ENCODE measurements at regions not wholly inside any gene's neighbourhood (a gene's known extent, or its start where the extent isn't known, plus 50 kb on each side); places are given as distances from the start of the nearest gene placed in this dataset.
"Not testable (repeated sequence)": the region's sequence is repeated elsewhere in the genome, so short reads cannot be mapped to it uniquely, and the experiment has no call there.

GRCh38 chr13:37510441-37510840, 88.1 kb downstream of the POSTN start:
- H4K5ac ChIP-seq (ENCODE audit: low read length), result no peak overlapping the region
- no peaks in the 10 kb centered on the region for H3K36me3 ChIP-seq (ENCODE audit: control insufficient read depth, insufficient read depth, low read length)
- no peak overlapping the region for H2BK15ac ChIP-seq (replicated peaks; ENCODE audit: low read depth)
- no peak overlapping the region for H3K56ac ChIP-seq (ENCODE audit: low read length)
- no peak overlapping the region for H3K18ac ChIP-seq (ENCODE audit: low read length)
- H3K4me3 ChIP-seq (ENCODE audit: low read length), result no peak overlapping the region
- H3K9ac ChIP-seq (ENCODE audit: low read length), result no peak overlapping the region
- H3K79me1 ChIP-seq (ENCODE audit: low read length), result no peaks in the 10 kb centered on the region
- no peaks in the 10 kb centered on the region for H3K4me1 ChIP-seq (ENCODE audit: control insufficient read depth, low read depth, low read length)
- no peaks in the 10 kb centered on the region for H3K27me3 ChIP-seq (ENCODE audit: insufficient read depth, low read length, poor library complexity)
- no peak overlapping the region for H3K23ac ChIP-seq (ENCODE audit: low read length)
- H3K27ac ChIP-seq (ENCODE audit: low read depth, low read length), result no peak overlapping the region
- no peak overlapping the region for H3K4ac ChIP-seq (ENCODE audit: low read depth, low read length)
- no peak overlapping the region for H4K8ac ChIP-seq (ENCODE audit: low read depth, low read length)
- no peak overlapping the region for H2AK5ac ChIP-seq (ENCODE audit: low read length)
- WGBS (ENCODE audit: extremely low coverage, insufficient coverage, low lambda C conversion rate), result no CpG with 5 or more reads among the region's 1 CpG
- H2BK120ac ChIP-seq (ENCODE audit: low read depth, low read length), result no peak overlapping the region
- H3K4me2 ChIP-seq (ENCODE audit: low read length), result no peak overlapping the region
- no peak for DNase-seq
- H3K79me2 ChIP-seq (ENCODE audit: control insufficient read depth, insufficient read depth, low read length), result no peaks in the 10 kb centered on the region
- no peak overlapping the region for H2BK5ac ChIP-seq (ENCODE audit: low read length)

- no peak overlapping the region for H3K18ac ChIP-seq (ENCODE audit: low read length)
- H3K4ac ChIP-seq (ENCODE audit: low read depth, low read length), result no peak overlapping the region
- no peak overlapping the region for H2BK5ac ChIP-seq (ENCODE audit: low read length)
- no peak overlapping the region for H3K56ac ChIP-seq (ENCODE audit: low read length)
- H2BK120ac ChIP-seq (ENCODE audit: low read depth, low read length), result no peak overlapping the region
- WGBS (ENCODE audit: extremely low coverage, insufficient coverage, low lambda C conversion rate), result no CpG with 5 or more reads among the region's 3 CpGs
- no peaks in the 10 kb centered on the region for H3K36me3 ChIP-seq (ENCODE audit: control insufficient read depth, insufficient read depth, low read length)
- H3K9ac ChIP-seq (ENCODE audit: low read length), result no peak overlapping the region
- no peak overlapping the region for H3K27ac ChIP-seq (ENCODE audit: low read depth, low read length)
- H2BK15ac ChIP-seq (replicated peaks; ENCODE audit: low read depth), result no peak overlapping the region
- no peaks in the 10 kb centered on the region for H3K4me1 ChIP-seq (ENCODE audit: control insufficient read depth, low read depth, low read length)
- no peak overlapping the region for H3K23ac ChIP-seq (ENCODE audit: low read length)
- H3K79me1 ChIP-seq (ENCODE audit: low read length), result no peaks in the 10 kb centered on the region
- no peaks in the 10 kb centered on the region for H3K79me2 ChIP-seq (ENCODE audit: control insufficient read depth, insufficient read depth, low read length)
- H3K4me2 ChIP-seq (ENCODE audit: low read length), result no peak overlapping the region
- no peak overlapping the region for H3K4me3 ChIP-seq (ENCODE audit: low read length)
- DNase-seq, result no peak
- no peak overlapping the region for H4K5ac ChIP-seq (ENCODE audit: low read length)
- H2AK5ac ChIP-seq (ENCODE audit: low read length), result no peak overlapping the region
- no peaks in the 10 kb centered on the region for H3K27me3 ChIP-seq (ENCODE audit: insufficient read depth, low read length, poor library complexity)
- no peak overlapping the region for H4K8ac ChIP-seq (ENCODE audit: low read depth, low read length)
Measured at GRCh38 chr13:37505531-37505930, 93.0 kb downstream of the POSTN start.

GRCh38 chr13:37504251-37504650, 94.3 kb downstream of the POSTN start:
- Histone ChIP-seq H3K27ac (ENCODE audit: low read depth, low read length) (no peak overlapping the region), H2BK120ac (ENCODE audit: low read depth, low read length) (no peak overlapping the region), H3K4me3 (ENCODE audit: low read length) (no peak overlapping the region), H3K9ac (ENCODE audit: low read length) (no peak overlapping the region), H2AK5ac (ENCODE audit: low read length) (no peak overlapping the region), H3K27me3 (ENCODE audit: insufficient read depth, low read length, poor library complexity) (no peaks in the 10 kb centered on the region), H3K4me1 (ENCODE audit: control insufficient read depth, low read depth, low read length) (no peaks in the 10 kb centered on the region), H2BK5ac (ENCODE audit: low read length) (no peak overlapping the region), H4K5ac (ENCODE audit: low read length) (no peak overlapping the region), H3K18ac (ENCODE audit: low read length) (no peak overlapping the region), H3K4ac (ENCODE audit: low read depth, low read length) (no peak overlapping the region), H4K8ac (ENCODE audit: low read depth, low read length) (no peak overlapping the region), H3K4me2 (ENCODE audit: low read length) (no peak overlapping the region), H3K23ac (ENCODE audit: low read length) (no peak overlapping the region), H3K56ac (ENCODE audit: low read length) (no peak overlapping the region), H3K36me3 (ENCODE audit: control insufficient read depth, insufficient read depth, low read length) (no peaks in the 10 kb centered on the region), H3K79me2 (ENCODE audit: control insufficient read depth, insufficient read depth, low read length) (no peaks in the 10 kb centered on the region), H3K79me1 (ENCODE audit: low read length) (no peaks in the 10 kb centered on the region), H2BK15ac (replicated peaks; ENCODE audit: low read depth) (no peak overlapping the region)
- no CpG with 5 or more reads among the region's 1 CpG for WGBS (ENCODE audit: extremely low coverage, insufficient coverage, low lambda C conversion rate)
- DNase-seq, result no peak

DNA sequence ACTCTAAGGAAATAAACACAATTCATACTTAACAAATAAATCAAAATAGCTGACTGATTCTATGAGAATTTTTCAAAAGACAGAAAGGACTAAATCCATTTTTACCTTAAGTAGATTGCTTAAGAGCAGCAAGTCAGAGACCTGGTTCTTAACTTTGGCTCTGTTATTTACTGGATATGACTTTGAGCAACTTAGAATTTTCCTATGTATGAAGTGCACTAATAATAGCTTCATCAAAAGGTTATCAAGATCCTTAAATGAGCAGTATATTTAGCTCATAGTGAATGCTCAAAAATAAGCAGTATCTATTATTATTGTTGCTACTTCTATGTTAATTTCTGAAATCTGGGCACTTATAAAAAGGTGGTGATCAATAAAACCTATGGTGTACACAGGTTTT, 95.3 kb downstream of the POSTN start:
- Histone ChIP-seq H2BK15ac (replicated peaks; ENCODE audit: low read depth) (no peak overlapping the region), H3K4ac (ENCODE audit: low read depth, low read length) (no peak overlapping the region), H2BK5ac (ENCODE audit: low read length) (no peak overlapping the region), H3K23ac (ENCODE audit: low read length) (no peak overlapping the region), H3K27me3 (ENCODE audit: insufficient read depth, low read length, poor library complexity) (no peaks in the 10 kb centered on the region), H4K8ac (ENCODE audit: low read depth, low read length) (no peak overlapping the region), H2BK120ac (ENCODE audit: low read depth, low read length) (no peak overlapping the region), H2AK5ac (ENCODE audit: low read length) (no peak overlapping the region), H3K9ac (ENCODE audit: low read length) (no peak overlapping the region), H3K36me3 (ENCODE audit: control insufficient read depth, insufficient read depth, low read length) (no peaks in the 10 kb centered on the region), H3K4me2 (ENCODE audit: low read length) (no peak overlapping the region), H3K56ac (ENCODE audit: low read length) (no peak overlapping the region), H3K79me1 (ENCODE audit: low read length) (no peaks in the 10 kb centered on the region), H3K79me2 (ENCODE audit: control insufficient read depth, insufficient read depth, low read length) (no peaks in the 10 kb centered on the region), H4K5ac (ENCODE audit: low read length) (no peak overlapping the region), H3K4me3 (ENCODE audit: low read length) (no peak overlapping the region), H3K18ac (ENCODE audit: low read length) (no peak overlapping the region), H3K27ac (ENCODE audit: low read depth, low read length) (no peak overlapping the region), H3K4me1 (ENCODE audit: control insufficient read depth, low read depth, low read length) (no peaks in the 10 kb centered on the region)
- DNase-seq, result no peak

DNA sequence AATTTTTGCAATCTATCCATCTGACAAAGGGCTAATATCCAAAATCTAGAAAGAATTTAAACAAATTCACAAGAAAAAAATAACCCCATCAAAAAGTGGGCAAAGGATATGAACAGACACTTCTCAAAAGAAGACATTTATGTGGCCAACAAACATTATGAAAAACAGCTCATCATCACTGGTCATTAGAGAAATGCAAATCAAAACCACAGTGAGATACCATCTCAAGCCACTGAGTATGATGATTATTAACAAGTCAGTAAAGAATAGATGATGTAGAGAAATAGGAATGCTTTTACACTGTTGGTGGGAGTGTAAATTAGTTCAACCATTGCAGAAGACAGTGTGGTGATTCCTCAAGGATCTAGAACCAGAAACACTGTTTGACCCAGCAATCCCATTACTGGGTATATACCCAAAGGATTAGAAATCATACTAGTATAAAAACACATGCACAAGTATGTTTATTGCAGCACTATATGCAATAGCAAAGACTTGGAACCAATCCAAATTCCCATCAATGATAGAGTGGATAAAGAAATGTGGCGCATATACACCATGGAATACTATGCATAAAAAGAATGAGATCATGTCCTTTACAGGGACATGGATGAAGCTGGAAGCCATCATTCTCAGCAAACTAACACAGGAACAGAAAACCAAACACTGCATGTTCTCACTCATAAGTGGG, 96.1 kb downstream of the POSTN start:
- not testable (repeated sequence) for H3K27me3 ChIP-seq (ENCODE audit: insufficient read depth, low read length, poor library complexity); H4K5ac ChIP-seq (ENCODE audit: low read length); DNase-seq; H2BK120ac ChIP-seq (ENCODE audit: low read depth, low read length); H3K27ac ChIP-seq (ENCODE audit: low read depth, low read length); H3K4me2 ChIP-seq (ENCODE audit: low read length); H3K36me3 ChIP-seq (ENCODE audit: control insufficient read depth, insufficient read depth, low read length); H3K56ac ChIP-seq (ENCODE audit: low read length); H2AK5ac ChIP-seq (ENCODE audit: low read length); H3K79me2 ChIP-seq (ENCODE audit: control insufficient read depth, insufficient read depth, low read length); H3K4me3 ChIP-seq (ENCODE audit: low read length); H2BK5ac ChIP-seq (ENCODE audit: low read length); H3K18ac ChIP-seq (ENCODE audit: low read length); H3K23ac ChIP-seq (ENCODE audit: low read length); H3K9ac ChIP-seq (ENCODE audit: low read length); H4K8ac ChIP-seq (ENCODE audit: low read depth, low read length); H2BK15ac ChIP-seq (replicated peaks; ENCODE audit: low read depth); H3K79me1 ChIP-seq (ENCODE audit: low read length); H3K4ac ChIP-seq (ENCODE audit: low read depth, low read length); H3K4me1 ChIP-seq (ENCODE audit: control insufficient read depth, low read depth, low read length)
- WGBS (ENCODE audit: extremely low coverage, insufficient coverage, low lambda C conversion rate), result no CpG with 5 or more reads among the region's 1 CpG

DNA sequence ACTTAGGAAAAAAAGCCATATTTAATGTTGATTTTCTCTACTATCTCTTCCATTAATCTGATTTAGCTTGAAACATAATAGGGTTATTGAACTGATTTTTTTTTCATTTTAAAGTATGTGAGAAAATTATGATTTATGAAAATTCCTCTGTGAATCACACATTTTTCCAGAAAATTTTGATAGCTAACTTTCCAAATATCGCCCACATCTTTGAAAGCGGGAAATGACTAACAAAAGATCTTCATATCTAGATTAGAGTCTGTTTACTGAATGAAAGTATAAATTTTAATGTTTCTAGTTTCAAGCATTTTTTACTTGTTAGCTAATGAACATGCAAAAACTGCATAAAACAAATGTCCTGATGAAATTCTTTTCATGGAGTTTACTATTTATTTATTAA, 97.4 kb downstream of the POSTN start:
- Histone ChIP-seq H3K27ac (ENCODE audit: low read depth, low read length) (no peak overlapping the region), H4K5ac (ENCODE audit: low read length) (no peak overlapping the region), H4K8ac (ENCODE audit: low read depth, low read length) (no peak overlapping the region), H3K56ac (ENCODE audit: low read length) (no peak overlapping the region), H3K4me2 (ENCODE audit: low read length) (no peak overlapping the region), H3K4ac (ENCODE audit: low read depth, low read length) (no peak overlapping the region), H3K4me1 (ENCODE audit: control insufficient read depth, low read depth, low read length) (no peaks in the 10 kb centered on the region), H3K27me3 (ENCODE audit: insufficient read depth, low read length, poor library complexity) (no peaks in the 10 kb centered on the region), H3K23ac (ENCODE audit: low read length) (no peak overlapping the region), H3K18ac (ENCODE audit: low read length) (no peak overlapping the region), H3K36me3 (ENCODE audit: control insufficient read depth, insufficient read depth, low read length) (no peaks in the 10 kb centered on the region), H3K9ac (ENCODE audit: low read length) (no peak overlapping the region), H2AK5ac (ENCODE audit: low read length) (no peak overlapping the region), H2BK120ac (ENCODE audit: low read depth, low read length) (no peak overlapping the region), H3K79me2 (ENCODE audit: control insufficient read depth, insufficient read depth, low read length) (no peaks in the 10 kb centered on the region), H3K79me1 (ENCODE audit: low read length) (no peaks in the 10 kb centered on the region), H2BK5ac (ENCODE audit: low read length) (no peak overlapping the region), H2BK15ac (replicated peaks; ENCODE audit: low read depth) (no peak overlapping the region), H3K4me3 (ENCODE audit: low read length) (no peak overlapping the region)
- DNase-seq, result no peak
- WGBS (ENCODE audit: extremely low coverage, insufficient coverage, low lambda C conversion rate), result no CpG with 5 or more reads among the region's 2 CpGs

All from mesendoderm (in vitro differentiated cells).